HUES48 (cell line): ENCODE measurements at regions not wholly inside any gene's neighbourhood (a gene's known extent, or its start where the extent isn't known, plus 50 kb on each side); places are given as distances from the start of the nearest gene placed in this dataset.

Experiments
- H3K27ac ChIP-seq: one replicate; pipeline ENCODE4 v1.7.0; 2013; ENCODE audit warnings: low read depth, low read length, inconsistent platforms
- H3K27me3 ChIP-seq: 2 replicates; pipeline ENCODE4 v1.6.1; 2013; ENCODE audit warnings: mild to moderate bottlenecking, low read length; ENCODE audit not compliant: control insufficient read depth, insufficient read depth
- H3K36me3 ChIP-seq: 2 replicates; pipeline ENCODE4 v1.6.1; 2013; ENCODE audit warnings: low read length; ENCODE audit not compliant: control insufficient read depth, insufficient read depth
- H3K4me1 ChIP-seq: 2 replicates; pipeline ENCODE4 v1.6.1; 2013; ENCODE audit warnings: mild to moderate bottlenecking, low read length; ENCODE audit not compliant: control insufficient read depth, insufficient read depth
- H3K4me3 ChIP-seq: 2 replicates; pipeline ENCODE4 v1.5.1; 2013; ENCODE audit warnings: mild to moderate bottlenecking, low read depth, low read length
- H3K9ac ChIP-seq: 2 replicates; pipeline ENCODE4 v1.6.1; 2013; ENCODE audit warnings: mild to moderate bottlenecking, low read depth, low read length, moderate library complexity
- H3K9me3 ChIP-seq: 2 replicates; pipeline ENCODE4 v1.6.1; 2013; ENCODE audit warnings: low read length; ENCODE audit not compliant: control insufficient read depth, insufficient read depth

GRCh38 chr10:88207121-88207546 is 343.7 kb downstream of the PTEN start:
- Histone ChIP-seq H3K9ac (no peak overlapping the region), H3K36me3 (no peaks in the 10 kb centered on the region), H3K4me1 (0 out of 2 replicates have a peak, but pooled peaks cover 7% of the 10 kb centered on the region), H3K27ac (no peak overlapping the region), H3K27me3 (no peaks in the 10 kb centered on the region), H3K4me3 (no peak overlapping the region), H3K9me3 (no peaks in the 10 kb centered on the region)

DNA sequence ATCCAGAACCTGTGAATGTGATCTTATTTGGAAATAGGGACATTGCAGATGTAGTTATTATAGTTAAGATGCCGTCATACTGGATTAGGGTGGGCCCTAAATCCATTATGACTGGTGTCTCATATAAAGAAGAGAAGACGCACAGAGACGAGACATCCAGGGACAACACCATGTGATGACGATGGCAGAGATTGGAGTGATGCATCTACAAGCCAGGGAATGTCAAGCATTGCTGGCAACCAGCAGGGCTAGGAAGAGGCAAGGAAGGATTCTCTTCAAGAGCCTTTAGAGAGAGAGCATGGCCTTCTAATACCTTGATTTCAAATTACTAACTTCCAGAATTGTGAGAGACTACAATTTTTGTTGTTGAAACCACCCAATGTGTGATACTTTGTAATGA is 345.8 kb downstream of the PTEN start:
- Histone ChIP-seq H3K9ac (no peak overlapping the region), H3K27ac (no peak overlapping the region), H3K9me3 (no peaks in the 10 kb centered on the region), H3K36me3 (no peaks in the 10 kb centered on the region), H3K4me1 (0 out of 2 replicates have a peak, but pooled peaks cover 7% of the 10 kb centered on the region), H3K4me3 (no peak overlapping the region), H3K27me3 (no peaks in the 10 kb centered on the region)

GRCh38 chr10:88209837-88210561 is 346.6 kb downstream of the PTEN start:
- H3K9ac ChIP-seq: no peak overlapping the region
- no peaks in the 10 kb centered on the region for H3K27me3 ChIP-seq
- no peaks in the 10 kb centered on the region for H3K9me3 ChIP-seq
- no peak overlapping the region for H3K27ac ChIP-seq
- no peak overlapping the region for H3K4me3 ChIP-seq
- H3K36me3 ChIP-seq: no peaks in the 10 kb centered on the region
- 0 out of 2 replicates have a peak, but pooled peaks cover 7% of the 10 kb centered on the region for H3K4me1 ChIP-seq

GRCh38 chr10:88211230-88211629 is 347.8 kb downstream of the PTEN start:
- H3K27ac ChIP-seq: no peak overlapping the region
- no peak overlapping the region for H3K4me3 ChIP-seq
- H3K27me3 ChIP-seq: no peaks in the 10 kb centered on the region
- 0 out of 2 replicates have a peak, but pooled peaks cover 7% of the 10 kb centered on the region for H3K4me1 ChIP-seq
- no peak overlapping the region for H3K9ac ChIP-seq
- H3K9me3 ChIP-seq: no peaks in the 10 kb centered on the region
- H3K36me3 ChIP-seq: no peaks in the 10 kb centered on the region

- no peak overlapping the region for H3K9ac ChIP-seq
- no peaks in the 10 kb centered on the region for H3K36me3 ChIP-seq
- no peaks in the 10 kb centered on the region for H3K27me3 ChIP-seq
- H3K9me3 ChIP-seq: no peaks in the 10 kb centered on the region
- H3K4me1 ChIP-seq: 0 out of 2 replicates have a peak, but pooled peaks cover 7% of the 10 kb centered on the region
- H3K4me3 ChIP-seq: no peak overlapping the region
- no peak overlapping the region for H3K27ac ChIP-seq
Observed at GRCh38 chr10:88212069-88212468, 348.6 kb downstream of the PTEN start.

GRCh38 chr10:88213065-88213605 is 349.7 kb downstream of the PTEN start:
- Histone ChIP-seq H3K4me1 (0 out of 2 replicates have a peak, but pooled peaks cover 7% of the 10 kb centered on the region), H3K27ac (no peak overlapping the region), H3K36me3 (no peaks in the 10 kb centered on the region), H3K27me3 (no peaks in the 10 kb centered on the region), H3K4me3 (no peak overlapping the region), H3K9me3 (no peaks in the 10 kb centered on the region), H3K9ac (no peak overlapping the region)

DNA sequence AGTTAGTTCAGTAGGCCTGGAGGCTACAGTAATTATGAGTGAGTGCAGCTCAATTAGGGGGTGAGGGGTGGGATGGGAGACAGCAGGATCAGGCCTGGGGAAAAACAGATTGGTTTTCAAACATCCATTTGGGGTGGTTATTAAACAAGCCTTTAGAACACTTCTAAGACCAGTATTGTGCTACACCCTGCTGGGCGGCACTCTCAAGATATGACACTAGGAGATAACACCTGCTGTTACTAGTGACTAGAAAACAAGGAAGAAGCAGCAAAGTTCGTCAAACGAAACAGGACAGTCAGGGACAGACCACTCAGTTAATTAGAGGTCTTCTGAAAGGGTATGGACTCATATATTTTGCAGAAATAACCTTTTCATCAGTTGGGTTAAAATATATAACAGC is 353.6 kb downstream of the PTEN start:
- H3K9ac ChIP-seq: no peak overlapping the region
- no peaks in the 10 kb centered on the region for H3K4me1 ChIP-seq
- no peaks in the 10 kb centered on the region for H3K36me3 ChIP-seq
- no peaks in the 10 kb centered on the region for H3K9me3 ChIP-seq
- H3K4me3 ChIP-seq: no peak overlapping the region
- no peaks in the 10 kb centered on the region for H3K27me3 ChIP-seq
- H3K27ac ChIP-seq: no peak overlapping the region

DNA sequence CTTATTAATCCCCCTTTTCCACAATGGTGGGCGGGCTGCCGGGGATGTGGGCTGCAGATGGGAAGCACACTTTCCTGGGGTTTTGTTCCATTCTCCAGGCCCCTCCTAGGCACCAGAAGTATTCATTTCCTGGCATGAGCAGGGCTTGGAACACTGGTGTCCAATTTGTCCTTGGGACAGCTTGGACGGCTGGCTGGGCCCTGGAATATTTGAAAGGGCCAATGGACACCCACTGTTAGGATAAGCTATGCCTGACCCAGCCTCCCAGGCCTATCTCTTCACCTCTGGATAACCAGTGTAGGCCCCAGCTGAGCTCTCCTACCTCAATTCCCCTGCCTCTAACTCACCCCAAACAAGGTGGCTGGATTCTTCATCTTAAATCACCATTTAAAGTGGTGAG is 354.9 kb downstream of the PTEN start:
- Histone ChIP-seq H3K36me3 (no peaks in the 10 kb centered on the region), H3K4me1 (no peaks in the 10 kb centered on the region), H3K9ac (no peak overlapping the region), H3K4me3 (no peak overlapping the region), H3K27me3 (no peaks in the 10 kb centered on the region), H3K9me3 (no peaks in the 10 kb centered on the region), H3K27ac (no peak overlapping the region)

GRCh38 chr10:88219753-88220152 is 356.3 kb downstream of the PTEN start:
- Histone ChIP-seq H3K9ac (no peak overlapping the region), H3K27ac (no peak overlapping the region), H3K36me3 (no peaks in the 10 kb centered on the region), H3K27me3 (no peaks in the 10 kb centered on the region), H3K9me3 (no peaks in the 10 kb centered on the region), H3K4me1 (no peaks in the 10 kb centered on the region), H3K4me3 (no peak overlapping the region)

- H3K4me1 ChIP-seq: no peaks in the 10 kb centered on the region
- no peaks in the 10 kb centered on the region for H3K27me3 ChIP-seq
- no peaks in the 10 kb centered on the region for H3K9me3 ChIP-seq
- H3K9ac ChIP-seq: no peak overlapping the region
- no peak overlapping the region for H3K4me3 ChIP-seq
- no peak overlapping the region for H3K27ac ChIP-seq
- H3K36me3 ChIP-seq: no peaks in the 10 kb centered on the region
Observed at GRCh38 chr10:88221010-88221973, 357.9 kb downstream of the PTEN start.

DNA sequence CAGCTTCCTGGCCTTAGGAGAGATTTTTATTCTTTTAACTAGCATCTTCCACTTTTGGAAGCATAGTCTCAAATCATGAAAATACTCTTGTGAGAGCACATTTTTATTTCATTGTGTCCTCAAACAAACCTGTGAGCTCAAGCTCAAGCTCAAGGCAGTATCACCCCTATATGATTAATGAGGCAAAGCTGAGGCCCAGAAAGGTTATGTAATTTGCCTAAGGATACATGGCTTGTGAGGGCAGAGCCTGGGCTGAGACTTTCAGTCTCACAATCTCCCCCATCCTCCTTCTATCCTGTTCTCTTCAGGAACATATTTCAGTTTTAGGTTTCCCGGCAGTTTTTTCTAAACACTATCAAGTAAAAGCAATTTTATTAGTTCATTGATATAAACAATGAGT is 359.5 kb downstream of the PTEN start:
- Histone ChIP-seq H3K9me3 (no peaks in the 10 kb centered on the region), H3K36me3 (no peaks in the 10 kb centered on the region), H3K4me1 (no peaks in the 10 kb centered on the region), H3K27me3 (no peaks in the 10 kb centered on the region), H3K27ac (no peak overlapping the region), H3K4me3 (no peak overlapping the region), H3K9ac (no peak overlapping the region)
